ENCODE measurements at regions not wholly inside any gene's neighbourhood (a gene's known extent, or its start where the extent isn't known, plus 50 kb on each side); places are given as distances from the start of the nearest gene placed in this dataset.

DNA sequence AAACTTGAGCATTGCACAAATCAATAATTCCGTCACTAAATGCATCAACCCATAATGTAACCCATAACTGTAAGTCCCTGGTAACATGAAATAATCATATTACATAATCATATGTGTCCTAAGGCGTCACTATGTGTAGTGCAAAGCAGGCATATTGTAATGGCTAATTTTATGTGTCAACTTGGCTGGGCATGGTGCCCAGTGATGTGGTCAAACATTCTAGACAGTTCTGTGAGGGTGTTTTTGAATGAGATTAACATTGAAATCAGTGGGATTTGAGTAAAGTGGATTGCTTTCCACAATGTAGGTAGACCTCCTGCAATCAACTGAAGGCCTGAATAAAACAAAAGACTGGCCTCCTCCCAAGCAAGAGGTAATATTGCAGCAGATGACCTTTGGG lies 794.4 kb upstream of the ACO1 start:
- Histone ChIP-seq H2AK5ac (ENCODE audit: low read depth, low read length) (no peak overlapping the region), H3K14ac (ENCODE audit: insufficient read length) (no peak overlapping the region), H4K8ac (ENCODE audit: extremely low read depth, insufficient read depth, low read length) (no peak overlapping the region), H3K56ac (replicated peaks; ENCODE audit: insufficient read length, low read depth, low read length) (no peak overlapping the region), H3K27me3 (replicated peaks in 1 of 4; ENCODE audit: control insufficient read depth in 3 of 4, extremely low read depth in 1 of 4, insufficient read depth in 3 of 4, low read length in 3 of 4) (no peaks in the 10 kb centered on the region), H4K5ac (ENCODE audit: insufficient read length, low read depth, low read length) (no peak overlapping the region), H3K4me1 (replicated peaks in 1 of 4; ENCODE audit: control insufficient read depth in 3 of 4, insufficient read depth in 4 of 4, low read length in 3 of 4) (no peaks in the 10 kb centered on the region), H4K20me1 (replicated peaks in 1 of 2; ENCODE audit: control insufficient read depth in 1 of 2, insufficient read depth in 2 of 2, low read length in 2 of 2) (no peaks in the 10 kb centered on the region), H3K9me3 (ENCODE audit: insufficient read depth in 2 of 2, low read depth in 1 of 2, low read length in 1 of 2) (no peaks in the 10 kb centered on the region), H2BK20ac (ENCODE audit: low read length) (no peak overlapping the region), H3K27ac (ENCODE audit: low read depth, low read length) (no peak overlapping the region), H3K4me3 (ENCODE audit: extremely low read depth in 1 of 4, insufficient read depth in 2 of 4, low read depth in 3 of 4, low read length in 4 of 4) (no peak overlapping the region), H3K79me2 (ENCODE audit: control insufficient read depth in 1 of 2, insufficient read depth in 2 of 2, low read length in 2 of 2) (no peaks in the 10 kb centered on the region), H3K23me2 (ENCODE audit: low read depth, low read length) (no peaks in the 10 kb centered on the region), H2BK5ac (ENCODE audit: low read depth, low read length) (no peak overlapping the region), H2AFZ (ENCODE audit: low read length) (no peak overlapping the region; the same call in 1 of the 2 replicates), H2BK120ac (replicated peaks; ENCODE audit: low read depth, low read length) (no peak overlapping the region), H3K23ac (ENCODE audit: insufficient read length) (no peak overlapping the region), H3K9ac (replicated peaks in 1 of 4; ENCODE audit: extremely low read depth in 1 of 4, low read depth in 3 of 4, low read length in 3 of 4) (no peak overlapping the region), H3K36me3 (ENCODE audit: control insufficient read depth in 2 of 4, insufficient read depth in 4 of 4, low read length in 3 of 4) (no peaks in the 10 kb centered on the region), H4K91ac (replicated peaks; ENCODE audit: insufficient read length, low read length) (no peak overlapping the region), H3K79me1 (ENCODE audit: low read depth, low read length) (no peaks in the 10 kb centered on the region), H2BK12ac (ENCODE audit: low read depth, low read length) (no peak overlapping the region), H3K4ac (replicated peaks; ENCODE audit: insufficient read length, low read depth, low read length) (no peak overlapping the region), H3K18ac (ENCODE audit: extremely low read depth, low read length) (no peak overlapping the region), H2BK15ac (ENCODE audit: low read length) (no peak overlapping the region), H3K4me2 (ENCODE audit: insufficient read depth in 1 of 2, low read depth in 2 of 2, low read length in 2 of 2) (no peak overlapping the region)
- ChIA-PET POLR2A (ENCODE audit: partially characterized antibody) (no interaction called here), CTCF (ENCODE audit: partially characterized antibody) (no interaction called here)
- 93% methylated on average over 2 of the region's 2 CpGs; no CpG with 5 or more reads in 1 of the 2 experiments for WGBS, 2 experiments (ENCODE audit: extremely low coverage in 1 of 2, insufficient coverage in 1 of 2, insufficient read length in 1 of 2, insufficient replicate concordance in 2 of 2, low coverage in 1 of 2, low lambda C conversion rate in 2 of 2, missing lambda C conversion rate in 1 of 2)
- TF ChIP-seq CBX5 (IDR thresholded peaks at IDR 0.05; ENCODE audit: low read depth, low read length) (no peak), TAF1 (IDR thresholded peaks at IDR 0.05; ENCODE audit: low read depth, low read length) (no peak), BCL11A (IDR thresholded peaks at IDR 0.05; ENCODE audit: low read depth in 2 of 2, low read length in 2 of 2) (no peak), CTBP2 (IDR thresholded peaks at IDR 0.05; ENCODE audit: borderline replicate concordance, insufficient read depth, insufficient read length, low read length) (no peak), GTF2F1 (IDR thresholded peaks at IDR 0.05; ENCODE audit: borderline replicate concordance, low read depth, low read length) (no peak), CHD1 (IDR thresholded peaks at IDR 0.05; ENCODE audit: low read depth, low read length) (no peak), NANOG (IDR thresholded peaks at IDR 0.05; ENCODE audit: insufficient read depth, low read depth, low read length, poor library complexity, severe bottlenecking) (no peak), BRCA1 (IDR thresholded peaks at IDR 0.05; ENCODE audit: low read depth, low read length) (no peak), RFX5 (IDR thresholded peaks at IDR 0.05; ENCODE audit: borderline replicate concordance, low read depth, low read length) (no peak), SUZ12 (IDR thresholded peaks at IDR 0.05; ENCODE audit: low read length) (no peak)
- FAIRE-seq (no peak), DNase-seq (ENCODE audit: low read depth in 1 of 2, low spot score in 2 of 2) (no peak)
